ENCODE measurements at regions not wholly inside any gene's neighbourhood (a gene's known extent, or its start where the extent isn't known, plus 50 kb on each side); places are given as distances from the start of the nearest gene placed in this dataset.

DNA sequence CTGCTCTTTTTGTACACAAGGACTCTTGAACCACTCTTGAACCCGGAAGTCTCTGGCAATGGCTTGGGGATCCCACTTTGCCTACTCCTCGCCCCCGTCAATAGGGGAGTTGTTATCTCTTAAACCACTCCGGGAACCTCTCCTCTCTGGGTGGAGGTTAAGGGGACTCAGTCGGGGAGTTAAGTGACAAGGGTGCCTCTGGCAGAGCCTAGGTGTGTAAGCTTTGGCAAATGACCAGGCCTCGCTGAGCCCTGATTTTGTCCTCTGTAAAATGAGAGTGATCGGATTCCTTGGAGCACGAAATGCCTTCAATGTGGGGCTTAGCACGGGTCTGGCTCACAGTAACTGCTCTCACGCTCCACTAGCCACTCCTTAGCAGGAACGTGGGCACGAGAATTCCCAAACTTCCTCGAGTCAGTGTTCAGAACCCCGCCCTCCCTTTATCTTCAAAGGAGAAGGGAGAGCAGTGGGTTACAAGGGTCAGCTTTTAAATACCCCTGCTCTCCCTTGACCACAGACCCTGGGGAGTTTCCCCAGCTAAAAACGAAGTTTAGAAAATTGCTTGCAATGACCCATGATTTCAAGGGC is 193.3 kb downstream of the KATNAL1 start:
- Histone ChIP-seq H3K4me1 (ENCODE audit: control insufficient read depth, insufficient read depth, low read length) (peaks cover 5% of the 10 kb centered on the region; the same call in 1 of the 2 replicates), H3K36me3 (ENCODE audit: control insufficient read depth in 2 of 2, insufficient read depth in 1 of 2, low read length in 2 of 2) (no peaks in the 10 kb centered on the region), H3K9me3 (ENCODE audit: control insufficient read depth, insufficient read depth, low read depth, low read length) (no peaks in the 10 kb centered on the region), H3K27ac (ENCODE audit: extremely low read depth, low read depth, low read length) (peak overlapping the region; percentile 38; the same call in 1 of the 2 replicates), H3K4me3 (ENCODE audit: low read depth, low read length) (peak overlapping the region; percentile 46)
- POLR2A ChIA-PET = interaction anchor here (1.5 kb wide), 1 partner anchor 193 kb away, joined by 3 read pairs; no protein-coding TSS in a partner anchor
- no peak for TF ChIP-seq ZNF514 (tag by site-specific recombination; IDR thresholded peaks at IDR 0.05)
- TF ChIP-seq ZNF549 (tag by site-specific recombination; IDR thresholded peaks at IDR 0.05) = no peak
- no peak for TF ChIP-seq ZBTB20 (tag by site-specific recombination; IDR thresholded peaks at IDR 0.05)
- no peak for TF ChIP-seq ZNF24 (tag by site-specific recombination; IDR thresholded peaks at IDR 0.05)
- TF ChIP-seq ZNF148 (tag by site-specific recombination; IDR thresholded peaks at IDR 0.05; ENCODE audit: borderline replicate concordance) = no peak
- TF ChIP-seq ZNF354C (tag by site-specific recombination; IDR thresholded peaks at IDR 0.05; ENCODE audit: borderline replicate concordance, low read depth) = no peak
- TF ChIP-seq ZBTB8A (tag by site-specific recombination; IDR thresholded peaks at IDR 0.05) = no peak
- peak; percentile 40; the same call in 1 of the 2 replicates for TF ChIP-seq TCF7L2 (IDR thresholded peaks at IDR 0.05; ENCODE audit: borderline replicate concordance, low read depth, low read length)
- TF ChIP-seq ZNF626 (tag by site-specific recombination; IDR thresholded peaks at IDR 0.05) = no peak
- TF ChIP-seq, protein P1, sequence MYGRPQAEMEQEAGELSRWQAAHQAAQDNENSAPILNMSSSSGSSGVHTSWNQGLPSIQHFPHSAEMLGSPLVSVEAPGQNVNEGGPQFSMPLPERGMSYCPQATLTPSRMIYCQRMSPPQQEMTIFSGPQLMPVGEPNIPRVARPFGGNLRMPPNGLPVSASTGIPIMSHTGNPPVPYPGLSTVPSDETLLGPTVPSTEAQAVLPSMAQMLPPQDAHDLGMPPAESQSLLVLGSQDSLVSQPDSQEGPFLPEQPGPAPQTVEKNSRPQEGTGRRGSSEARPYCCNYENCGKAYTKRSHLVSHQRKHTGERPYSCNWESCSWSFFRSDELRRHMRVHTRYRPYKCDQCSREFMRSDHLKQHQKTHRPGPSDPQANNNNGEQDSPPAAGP (tag by site-specific recombination; IDR thresholded peaks at IDR 0.05) = no peak
- TF ChIP-seq GLIS1 (tag by site-specific recombination; IDR thresholded peaks at IDR 0.05) = 0 out of 2 replicates have a peak, but pooled peaks have one; percentile 14
- no peak for TF ChIP-seq BCL6B (tag by site-specific recombination; IDR thresholded peaks at IDR 0.05)
- peak; percentile 20; the same call in 1 of the 2 replicates for TF ChIP-seq ZBTB17 (tag by site-specific recombination; IDR thresholded peaks at IDR 0.05)
- TF ChIP-seq YY1 (tag by site-specific recombination; IDR thresholded peaks at IDR 0.05) = no peak
- TF ChIP-seq SALL2 (tag by site-specific recombination; IDR thresholded peaks at IDR 0.05; ENCODE audit: borderline replicate concordance) = no peak
- 0 out of 2 replicates have a peak, but pooled peaks have one; percentile 16 for TF ChIP-seq ZNF335 (tag by site-specific recombination; conservative IDR thresholded peaks at IDR 0.05)
- no peak for TF ChIP-seq ZNF571 (tag by site-specific recombination; IDR thresholded peaks at IDR 0.05)
- TF ChIP-seq KLF8 (tag by site-specific recombination; IDR thresholded peaks at IDR 0.05) = no peak
- TF ChIP-seq TRIM28 (IDR thresholded peaks at IDR 0.05; ENCODE audit: borderline replicate concordance, low read length) = no peak
- no peak for TF ChIP-seq HOXD13 (CRISPR knock-in tag; IDR thresholded peaks at IDR 0.05; ENCODE audit: borderline replicate concordance)
- TF ChIP-seq ZNF639 (tag by site-specific recombination; IDR thresholded peaks at IDR 0.05) = no peak
- TF ChIP-seq PRDM4 (tag by site-specific recombination; IDR thresholded peaks at IDR 0.05) = no peak
- no peak for TF ChIP-seq ZNF138 (tag by site-specific recombination; IDR thresholded peaks at IDR 0.05; ENCODE audit: borderline replicate concordance)
- TF ChIP-seq HOXA7 (CRISPR knock-in tag; IDR thresholded peaks at IDR 0.05; ENCODE audit: borderline replicate concordance) = no peak
- TF ChIP-seq HOXC10 (CRISPR knock-in tag; IDR thresholded peaks at IDR 0.05) = no peak
- CTCF ChIA-PET = interaction anchor here (0.6 to 5.1 kb wide), 19 partner anchors 9 to 606 kb away, joined by 3 to 55 read pairs (median 4); partner anchors contain the start of gene UBL3
